ENCODE measurements at regions not wholly inside any gene's neighbourhood (a gene's known extent, or its start where the extent isn't known, plus 50 kb on each side); places are given as distances from the start of the nearest gene placed in this dataset.
"Not testable (repeated sequence)": the region's sequence is repeated elsewhere in the genome, so short reads cannot be mapped to it uniquely, and the experiment has no call there.

DNA sequence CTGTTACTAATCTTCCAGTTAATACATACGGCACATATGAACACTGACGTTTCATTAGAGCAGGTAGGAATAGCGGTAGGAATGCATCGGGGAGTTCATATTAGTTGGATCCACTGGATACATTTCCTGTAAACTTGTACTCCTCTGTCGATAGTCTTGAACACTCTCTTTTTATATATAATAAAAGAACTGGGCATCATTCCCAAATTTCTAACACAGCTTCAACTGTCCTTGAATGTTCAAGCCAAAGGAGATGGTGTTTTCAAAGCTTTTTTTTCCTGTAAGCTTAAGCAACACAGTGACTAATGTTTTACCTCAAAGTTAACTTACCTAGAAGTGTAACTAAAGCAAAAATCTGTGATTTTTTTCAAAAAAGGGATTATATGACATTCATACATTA lies 195.3 kb downstream of the UTRN start:
- no peak for DNase-seq

DNA sequence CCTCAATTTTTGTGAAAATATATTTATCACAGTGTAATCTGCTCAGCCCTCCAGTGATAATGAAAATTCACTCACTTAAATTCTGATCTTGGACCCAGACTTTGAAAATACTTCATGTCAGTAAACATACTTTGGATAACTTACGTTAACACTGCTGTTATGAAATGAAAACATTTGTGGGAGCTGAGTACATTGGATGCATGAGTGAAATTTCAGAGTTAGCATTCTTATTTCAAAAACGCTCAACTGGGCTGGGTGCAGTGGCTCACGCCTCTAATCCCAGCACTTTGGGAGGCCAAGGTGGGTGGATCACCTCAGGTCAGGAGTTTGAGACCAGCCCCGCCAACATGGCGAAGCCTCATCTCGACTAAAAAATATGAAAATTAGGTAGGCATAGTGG lies 196.4 kb downstream of the UTRN start:
- no peak for DNase-seq

DNA sequence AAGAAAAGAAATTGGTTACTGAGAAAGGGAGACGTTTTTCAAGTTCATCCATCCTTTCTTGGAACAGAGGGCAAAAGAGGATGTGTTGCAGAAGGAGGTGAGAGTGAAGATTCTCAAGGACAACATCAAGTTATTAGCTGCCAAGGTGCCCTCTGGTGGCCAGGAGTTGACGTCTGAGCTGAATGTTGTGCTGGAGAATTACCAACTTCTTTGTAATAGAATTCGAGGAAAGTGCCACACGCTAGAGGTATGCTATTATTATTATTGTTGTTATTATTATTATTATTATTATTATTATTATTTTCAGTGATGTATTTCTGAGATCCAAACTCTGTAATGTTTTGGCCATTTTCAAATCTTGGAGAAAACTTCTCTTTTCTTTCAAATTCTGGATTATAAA lies 197.0 kb downstream of the UTRN start:
- DNase-seq = peak; percentile 81 to 92

DNA sequence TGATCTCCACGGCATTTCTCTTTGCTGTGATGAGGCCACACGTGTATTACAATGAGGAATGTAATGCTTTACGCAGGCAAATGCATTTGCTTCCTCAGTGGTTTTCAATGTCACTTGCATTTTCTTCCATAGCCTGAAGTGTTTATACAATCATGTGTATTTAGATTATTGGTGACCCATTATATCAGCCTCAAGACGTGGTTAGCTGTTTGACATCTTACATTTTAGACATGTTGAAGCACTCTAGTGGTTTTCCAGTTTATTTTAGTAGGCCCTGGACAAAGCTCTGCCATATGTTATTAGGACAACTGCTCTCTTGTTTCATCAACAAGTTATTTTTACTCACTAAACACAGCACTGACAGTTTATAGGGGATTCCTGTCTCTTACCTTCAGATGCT lies 200.4 kb downstream of the UTRN start:
- DNase-seq = no peak

DNA sequence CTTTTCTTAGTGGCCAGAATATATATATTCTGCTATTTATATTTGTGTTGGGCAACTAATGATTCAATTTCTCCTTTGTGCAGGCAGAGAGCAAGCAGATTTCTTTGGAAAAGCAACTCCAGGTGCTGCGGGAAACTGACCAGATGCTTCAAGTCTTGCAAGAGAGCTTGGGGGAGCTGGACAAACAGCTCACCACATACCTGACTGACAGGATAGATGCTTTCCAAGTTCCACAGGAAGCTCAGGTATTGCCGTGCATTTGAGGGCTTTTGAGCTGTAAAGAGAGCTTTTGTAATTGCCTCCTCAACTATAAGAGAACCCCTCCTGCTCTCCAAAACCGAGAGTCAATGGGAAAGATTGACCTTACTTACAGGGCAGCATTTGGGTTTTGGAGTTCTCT lies 203.5 kb downstream of the UTRN start:
- no peak for DNase-seq

DNA sequence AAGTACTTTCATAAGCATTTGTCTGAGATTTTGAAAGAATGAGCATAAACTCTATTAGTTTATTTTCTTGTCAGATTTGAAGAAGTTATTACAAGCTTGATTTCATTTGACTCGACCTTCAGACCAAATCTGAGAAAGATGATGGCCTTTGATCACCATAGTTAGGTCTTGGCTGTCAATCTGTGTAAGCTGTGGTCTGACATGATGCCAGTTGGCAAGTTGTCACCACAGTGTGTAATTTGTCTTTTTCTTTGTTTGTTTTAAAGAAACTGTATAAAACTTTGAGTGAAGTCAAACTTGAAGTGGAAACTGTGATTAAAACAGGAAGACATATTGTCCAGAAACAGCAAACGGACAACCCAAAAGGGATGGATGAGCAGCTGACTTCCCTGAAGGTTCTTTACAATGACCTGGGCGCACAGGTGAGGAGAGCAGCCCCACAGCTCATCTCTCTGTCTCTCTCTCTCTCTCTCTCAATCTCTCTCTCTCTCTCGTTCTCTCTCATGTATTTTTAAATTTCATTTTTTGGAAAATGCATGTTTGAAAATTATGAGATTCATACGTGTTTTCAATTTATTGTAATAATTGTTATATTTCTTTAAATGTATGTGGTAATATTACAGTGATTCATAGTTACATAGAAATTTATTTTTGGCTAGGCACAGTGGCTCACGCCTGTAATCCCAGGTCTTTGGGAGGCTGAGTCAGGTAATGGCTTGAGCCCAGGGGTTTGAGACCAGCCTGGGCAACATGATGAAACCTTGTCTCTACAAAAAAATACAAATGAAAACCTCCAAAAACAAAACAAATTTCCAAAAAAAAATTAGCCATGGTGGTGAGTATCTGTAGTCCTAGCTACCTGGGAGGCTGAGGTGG lies 208.1 kb downstream of the UTRN start:
- DNase-seq = no peak

DNA sequence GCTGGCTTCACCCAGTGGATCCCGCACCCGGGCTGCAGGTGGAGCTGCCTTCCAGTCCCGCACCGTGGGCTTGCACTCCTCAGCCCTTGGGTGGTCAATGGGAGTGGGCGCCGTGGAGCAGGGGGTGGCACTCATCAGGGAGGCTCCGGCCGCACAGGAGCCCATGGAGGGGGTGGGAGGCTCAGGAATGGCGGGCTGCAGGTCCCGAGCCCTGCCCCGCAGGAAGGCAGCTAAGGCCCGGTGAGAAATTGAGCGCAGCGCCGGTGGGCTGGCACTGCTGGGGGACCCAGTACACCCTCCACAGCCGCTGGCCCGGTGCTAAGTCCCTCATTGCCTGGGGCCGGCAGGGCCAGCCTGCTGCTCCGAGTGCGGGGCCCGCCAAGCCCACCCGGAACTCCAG lies 209.9 kb downstream of the UTRN start:
- DNase-seq = not testable (repeated sequence)

DNA sequence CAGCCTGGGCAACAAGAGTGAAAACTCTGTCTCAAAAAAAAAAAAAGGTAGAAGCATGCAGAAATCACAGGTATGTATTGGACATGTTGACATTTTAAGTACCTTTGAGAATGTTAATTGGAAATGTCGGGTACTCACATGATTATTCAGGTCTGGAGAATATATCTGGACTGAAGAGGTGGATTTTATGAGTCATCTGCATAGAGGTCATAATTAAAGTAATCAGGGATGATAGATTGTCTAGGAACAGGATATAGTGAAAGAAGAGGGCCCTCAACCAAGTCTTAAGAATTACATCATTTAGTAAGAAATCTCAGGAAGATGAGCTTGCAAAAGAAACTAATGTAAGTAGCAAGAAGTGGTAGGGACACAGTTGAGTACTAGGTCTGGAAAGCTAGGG lies 212.5 kb downstream of the UTRN start:
- no peak for DNase-seq

DNA sequence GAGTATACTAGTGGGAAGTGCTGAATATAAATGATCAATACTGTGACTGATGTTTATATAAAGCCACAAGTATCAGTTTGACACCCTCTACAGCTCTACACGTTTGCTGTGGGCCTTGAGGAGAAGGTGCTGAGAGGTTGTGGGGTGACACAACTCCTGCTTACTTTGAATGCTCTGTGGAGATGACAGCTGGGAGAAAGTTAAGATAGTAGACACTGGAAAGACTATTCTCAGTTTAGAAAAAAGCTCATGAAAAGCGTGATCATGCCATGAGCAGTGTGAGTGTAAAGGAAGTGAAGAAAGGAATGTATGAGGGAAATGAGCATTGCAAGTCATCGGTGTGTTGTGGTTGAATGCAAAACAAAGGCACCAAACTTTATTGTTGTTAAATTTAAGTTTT lies 215.8 kb downstream of the UTRN start:
- DNase-seq = no peak

DNA sequence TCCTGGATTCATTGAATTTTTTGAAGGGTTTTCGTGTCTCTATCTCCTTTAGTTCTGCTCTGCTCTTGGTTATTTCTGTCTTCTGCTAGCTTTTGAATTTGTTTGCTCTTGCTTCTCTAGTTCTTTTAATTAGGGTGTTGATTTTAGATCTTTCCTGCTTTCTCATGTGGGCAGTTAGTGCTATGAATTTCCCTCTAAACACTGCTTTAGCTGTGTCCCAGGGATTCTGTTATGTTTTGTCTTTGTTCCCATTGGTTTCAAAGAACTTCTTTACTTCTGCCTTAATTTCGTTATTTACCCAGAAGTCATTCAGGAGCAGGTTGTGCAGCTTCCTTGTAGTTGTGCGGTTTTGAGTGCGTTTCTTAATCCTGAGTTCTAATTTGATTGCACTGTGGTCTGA lies 220.1 kb downstream of the UTRN start:
- DNase-seq = not testable (repeated sequence)

DNA sequence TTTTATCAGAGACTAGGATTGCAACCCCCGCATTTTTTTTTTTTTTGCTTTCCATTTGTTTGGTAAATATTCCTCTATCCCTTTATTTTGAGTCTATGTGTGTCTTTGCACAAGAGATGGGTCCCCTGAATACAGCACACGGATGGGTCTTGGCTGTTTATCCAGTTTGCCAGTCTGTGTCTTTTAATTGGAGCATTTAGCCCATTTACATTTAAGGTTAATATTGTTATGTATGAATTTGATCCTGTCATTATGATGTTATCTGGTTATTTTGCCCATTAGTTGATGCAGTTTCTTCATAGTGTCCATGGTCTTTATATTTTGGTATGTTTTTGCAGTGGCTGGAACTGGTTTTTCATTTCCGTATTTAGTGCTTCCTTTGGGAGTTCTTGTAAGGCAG lies 220.9 kb downstream of the UTRN start:
- not testable (repeated sequence) for DNase-seq

DNA sequence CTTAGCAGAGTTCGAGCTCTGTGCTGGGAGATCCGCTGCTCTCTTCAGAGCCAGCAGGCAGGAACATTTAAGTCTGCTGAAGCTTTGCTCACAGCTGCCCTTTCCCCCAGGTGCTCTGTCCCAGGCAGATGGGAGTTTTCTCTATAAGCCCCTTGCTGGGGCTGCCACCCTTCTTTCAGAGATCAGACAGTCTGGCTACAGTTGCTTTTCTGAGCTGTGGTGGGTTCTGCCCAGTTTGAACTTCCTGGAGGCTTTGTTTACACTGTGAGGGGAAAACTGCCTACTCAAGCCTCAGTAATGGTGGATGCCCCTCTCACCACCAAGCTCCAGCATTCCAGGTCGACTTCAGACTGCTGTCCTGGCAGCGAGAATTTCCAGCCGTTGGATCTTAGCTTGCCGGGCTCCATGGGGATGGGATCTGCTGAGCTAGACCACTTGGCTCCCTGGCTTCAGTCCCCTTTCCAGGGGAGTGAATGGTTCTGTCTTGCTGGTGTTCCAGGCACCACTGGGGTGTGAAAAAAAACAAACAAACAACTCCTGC lies 222.7 kb downstream of the UTRN start:
- not testable (repeated sequence) for DNase-seq

DNA sequence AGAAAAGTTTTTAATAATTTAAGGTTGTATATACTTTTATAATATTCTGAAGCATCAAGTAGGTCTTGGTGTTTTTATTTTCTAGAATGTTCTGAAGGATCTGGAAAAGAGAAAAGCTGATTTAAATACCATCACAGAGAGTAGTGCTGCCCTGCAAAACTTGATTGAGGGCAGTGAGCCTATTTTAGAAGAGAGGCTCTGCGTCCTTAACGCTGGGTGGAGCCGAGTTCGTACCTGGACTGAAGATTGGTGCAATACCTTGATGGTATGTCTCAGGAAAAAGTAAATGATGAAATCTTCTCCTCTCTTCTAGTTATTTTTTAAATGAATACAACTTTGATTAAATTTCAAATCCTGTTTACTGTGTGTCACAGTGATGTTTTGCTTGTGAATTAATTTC lies 225.7 kb downstream of the UTRN start:
- no peak for DNase-seq

DNA sequence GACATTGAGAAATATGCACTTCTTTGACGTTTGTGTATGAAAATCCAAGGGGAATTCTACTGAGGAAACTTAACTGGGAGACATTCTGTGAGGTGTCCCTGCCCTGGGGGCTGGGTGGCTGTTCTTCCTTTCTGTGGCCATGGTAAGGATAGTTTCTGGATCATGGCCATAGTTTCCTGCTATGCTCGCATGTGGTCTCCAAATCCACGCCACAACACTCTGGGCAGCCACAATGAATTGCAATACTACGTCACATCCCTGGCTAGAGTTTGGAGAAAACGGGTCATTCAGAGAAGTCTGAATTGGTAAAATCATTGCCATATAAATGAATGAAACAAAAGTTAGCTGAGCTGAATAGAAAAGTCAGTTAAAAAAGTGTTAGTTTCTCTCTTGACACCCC lies 230.6 kb downstream of the UTRN start:
- DNase-seq = no peak

DNA sequence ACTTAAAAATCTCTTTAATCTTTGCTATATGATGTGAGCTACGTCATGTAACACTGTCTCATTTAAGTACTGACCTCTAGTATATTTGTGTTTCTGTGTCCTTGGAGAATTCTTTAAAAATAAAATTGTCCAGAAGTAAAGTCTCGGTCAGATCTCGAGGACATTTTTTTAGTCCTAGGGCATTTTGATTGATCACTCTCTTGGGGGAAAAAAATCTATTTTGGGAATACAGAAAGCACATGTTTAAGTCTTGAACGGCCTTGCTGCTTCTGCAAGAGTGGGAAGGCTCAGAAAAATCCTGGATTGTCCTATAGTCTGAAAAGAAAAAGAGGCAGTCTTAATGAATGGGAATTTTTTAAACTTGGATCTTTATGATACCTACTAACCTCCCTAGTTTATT lies 234.3 kb downstream of the UTRN start:
- no peak for DNase-seq

DNA sequence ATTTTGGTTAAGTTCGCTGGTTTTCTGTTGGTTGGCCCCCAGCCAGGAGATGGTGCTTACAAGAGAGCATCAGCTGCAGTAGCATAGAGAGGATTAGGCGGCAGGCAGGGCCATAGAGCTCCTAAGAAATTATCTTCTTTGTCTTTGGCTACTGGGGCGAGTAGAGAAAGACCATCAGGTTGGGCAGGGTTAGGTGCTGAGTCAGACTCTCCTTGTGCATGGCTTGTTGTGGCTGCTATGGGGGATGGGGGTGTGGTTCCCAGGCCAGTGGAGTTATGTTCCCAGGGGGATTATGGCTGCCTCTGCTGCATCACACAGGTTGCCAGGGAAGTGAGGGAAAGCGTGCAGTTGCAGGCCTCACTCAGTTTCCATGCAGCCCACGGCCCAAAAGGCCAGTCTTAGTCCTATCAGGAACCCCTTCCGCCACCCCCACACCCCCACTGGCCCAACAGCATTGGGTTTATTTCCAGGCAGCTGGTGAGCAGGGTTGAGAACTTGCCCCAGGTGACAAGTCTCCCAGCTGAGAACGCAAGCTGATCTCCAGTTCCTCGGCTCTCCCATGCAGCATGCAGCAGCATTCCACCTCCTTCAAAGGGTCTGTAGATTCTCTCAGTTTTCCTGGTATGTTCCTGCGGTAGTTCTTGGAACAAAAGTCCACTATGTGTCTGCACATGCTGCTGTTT lies 243.7 kb downstream of the UTRN start:
- DNase-seq = no peak

DNA sequence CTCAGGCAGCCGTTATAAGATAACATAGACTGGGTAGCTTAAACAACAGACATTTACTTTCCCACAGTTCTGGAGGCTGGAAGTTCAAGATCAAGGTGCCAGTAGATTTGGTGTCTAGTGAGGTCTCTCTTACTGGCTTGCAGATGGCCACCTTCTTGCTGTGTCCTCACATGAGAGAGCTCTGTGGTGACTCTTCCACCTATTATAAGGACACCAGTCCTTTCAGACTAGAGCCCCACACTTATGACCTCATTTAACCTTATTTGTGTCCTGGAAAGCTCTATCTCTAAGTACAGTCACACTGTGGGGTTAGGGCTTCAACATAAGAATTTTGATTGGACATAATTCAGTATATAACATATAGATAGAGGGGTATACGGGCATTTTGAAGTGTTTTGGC lies 245.0 kb downstream of the UTRN start:
- no peak for DNase-seq

DNA sequence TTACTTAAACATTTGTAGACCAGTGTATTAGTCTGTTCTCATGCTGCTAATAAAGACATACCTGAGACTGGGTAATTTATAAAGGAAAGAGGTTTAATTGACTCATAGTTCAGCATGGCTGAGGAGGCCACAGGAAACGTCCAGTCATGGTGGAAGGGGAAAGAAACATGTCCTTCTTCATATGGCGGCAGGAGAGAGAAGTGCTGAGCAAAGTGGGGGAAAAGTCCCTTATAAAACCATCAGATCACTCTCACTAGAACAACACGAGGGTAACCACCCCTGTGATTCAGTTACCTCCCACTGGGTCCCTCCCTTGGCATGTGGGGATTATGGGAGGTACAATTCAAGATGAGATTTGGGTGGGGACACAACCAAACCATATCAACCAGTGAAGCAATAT lies 247.1 kb downstream of the UTRN start:
- not testable (repeated sequence) for DNase-seq

DNA sequence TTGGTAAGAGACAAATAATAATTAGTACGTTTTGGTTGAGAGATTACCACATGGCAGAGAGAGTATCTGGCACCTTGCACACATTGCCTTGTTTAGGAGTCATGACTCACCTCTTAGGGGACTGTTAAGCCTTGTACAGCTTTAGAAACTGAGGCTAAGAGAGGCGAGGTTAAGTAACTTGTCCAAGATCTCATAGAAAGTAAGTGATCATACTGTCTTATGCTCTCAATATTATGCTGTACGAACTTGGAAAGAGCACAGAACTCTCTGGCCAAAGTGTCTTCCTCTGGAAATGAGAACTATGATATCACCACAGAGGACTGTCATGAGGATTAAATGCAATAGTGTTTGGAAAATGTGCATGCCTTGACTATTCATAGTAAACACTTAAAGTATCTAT lies 249.0 kb downstream of the UTRN start:
- DNase-seq = no peak

DNA sequence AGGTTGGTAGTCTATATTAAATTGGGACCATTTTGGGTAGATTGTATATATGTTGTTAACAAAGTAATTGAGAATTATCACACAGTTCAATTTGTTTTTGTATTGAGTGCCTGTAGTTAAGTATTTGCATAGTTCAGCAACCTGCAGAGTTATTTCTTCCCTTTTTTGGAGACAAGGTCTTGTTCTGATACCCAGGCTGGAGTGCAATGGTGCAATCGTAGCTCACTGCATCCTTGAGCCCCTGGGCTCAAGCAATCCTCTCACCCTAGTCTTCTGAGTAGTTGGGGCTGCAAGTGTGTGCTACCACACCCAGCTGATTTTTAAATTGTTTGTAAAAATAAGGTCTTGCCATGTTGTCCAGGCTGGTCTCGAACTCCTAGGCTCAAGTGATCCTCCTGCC lies 250.5 kb downstream of the UTRN start:
- DNase-seq = peak; percentile 12 to 26

DNA sequence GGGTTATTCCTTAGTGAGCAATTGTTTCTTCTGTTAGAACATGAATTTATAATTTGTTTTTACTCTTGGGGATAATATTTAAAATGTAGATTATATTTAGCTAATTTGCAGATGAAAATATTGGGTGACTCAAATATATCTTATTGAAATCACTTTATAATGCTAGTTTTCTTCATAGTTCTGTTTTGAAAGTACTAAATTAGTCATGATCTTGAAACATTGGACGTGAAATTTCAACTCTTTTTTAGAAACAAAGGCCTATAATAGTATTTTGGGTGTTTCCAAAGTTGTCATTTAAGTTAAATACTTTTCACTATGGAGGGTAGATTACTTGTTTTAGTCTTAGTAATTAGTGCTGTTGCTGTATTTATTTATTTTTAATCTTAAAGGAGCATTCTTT lies 250.9 kb downstream of the UTRN start:
- no peak for DNase-seq

DNA sequence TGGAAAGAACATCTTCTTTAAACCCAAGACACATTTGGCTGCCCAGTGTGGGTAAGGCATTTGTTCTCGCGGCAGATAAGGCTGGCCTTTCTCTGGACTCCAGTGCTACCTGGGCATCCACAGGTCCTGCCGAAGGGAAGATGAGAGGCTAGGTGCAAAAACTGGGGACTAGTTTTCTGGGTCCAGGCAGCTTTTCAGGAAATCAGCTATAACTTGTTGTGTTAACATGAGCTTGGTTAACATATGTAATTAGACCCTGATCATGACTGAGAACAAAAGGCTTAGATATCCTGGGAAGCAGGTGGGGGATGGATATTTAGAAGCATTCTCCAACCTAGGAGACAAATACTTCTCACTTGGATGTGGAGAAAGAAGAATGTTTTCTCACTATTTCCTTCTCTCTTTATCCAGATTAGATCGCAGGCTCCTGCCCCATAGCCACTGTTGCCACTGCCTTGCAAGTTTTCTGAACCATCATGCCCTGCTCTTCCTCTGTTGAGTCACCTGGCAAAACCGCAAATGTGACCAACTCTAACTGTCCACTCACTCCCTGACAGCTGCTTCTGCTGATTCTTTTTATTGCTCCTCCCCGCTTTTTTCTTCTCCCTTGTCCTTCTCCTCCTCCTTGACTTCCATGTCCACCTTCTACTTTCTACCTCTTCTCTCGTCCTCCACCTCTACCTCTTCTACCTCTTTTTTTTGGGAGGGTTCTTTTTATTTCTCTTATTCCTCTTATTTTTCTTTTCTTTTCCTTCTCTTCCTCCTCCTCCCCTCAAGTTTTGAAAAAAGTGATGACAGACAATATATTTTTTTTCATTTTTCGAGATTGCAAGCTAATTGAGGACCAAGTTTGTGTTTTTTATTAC lies 258.1 kb downstream of the UTRN start:
- DNase-seq = peak; percentile 98 to 99

DNA sequence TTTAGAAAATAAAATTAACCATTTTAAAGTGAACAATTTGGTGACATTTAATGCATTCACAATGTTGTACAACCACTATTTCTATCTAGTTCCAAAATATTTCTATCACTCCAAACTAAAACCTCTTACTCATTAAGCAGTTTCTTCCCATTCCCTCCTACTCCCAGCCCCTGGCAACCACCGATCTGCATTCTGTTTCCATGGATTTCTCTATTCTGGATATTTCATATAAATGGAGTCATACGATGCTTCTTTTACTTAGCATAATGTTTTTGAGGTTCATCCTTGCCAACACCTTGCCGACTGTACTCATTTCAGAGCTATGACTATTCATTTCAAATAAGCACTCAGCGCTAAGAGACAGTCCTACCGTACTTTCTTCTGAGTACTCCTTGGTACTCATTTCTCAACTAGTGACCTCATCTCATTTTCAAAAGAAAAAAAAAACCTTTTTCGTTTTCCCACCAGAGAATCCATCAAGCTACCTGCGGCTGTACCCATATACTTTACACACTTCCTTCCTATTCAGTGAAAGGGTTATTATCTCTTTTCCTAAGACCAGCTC lies 259.2 kb downstream of the UTRN start:
- DNase-seq = no peak

All from AML-193 (cell line).